K562 (cell line): ENCODE measurements at regions not wholly inside any gene's neighbourhood (a gene's known extent, or its start where the extent isn't known, plus 50 kb on each side); places are given as distances from the start of the nearest gene placed in this dataset.

Experiments used
- ATAC-seq: fragments of 200-7000 bp; cut with Tn5 transposase; 3 replicates; pipeline ENCODE4 v1.9.1; 2020; ENCODE audit warnings: moderate library complexity
- BruUV-seq: library from RNA; stranded (reverse); fragments of 400-500 nt; replicated peaks from 2 replicates; lab custom pipeline; 2021; lab: Mats Ljungman, UMichigan
- CTCF ChIA-PET: fragments of 300-600 bp; formaldehyde crosslinking; extraction: SDS; loops from one replicate; lab custom pipeline; 2021; ENCODE audit warnings: low intra/inter-chr PET ratio; lab: Yijun Ruan, JAX
- POLR2A ChIA-PET: fragments of 300-600, 350-650 bp; sonication (Branson Sonifier 250); formaldehyde crosslinking; extraction: SDS; loops from one replicate; lab custom pipeline; 2021; ENCODE audit warnings: antibody characterized with exemption, inconsistent platforms; lab: Yijun Ruan, JAX
- DNase-seq, 4 experiments: peaks; one replicate each; pipeline versions ENCODE4 v3.0.0 to v3.0.0-alpha.2; 2011 to 2018; ENCODE audit warnings: low spot score in 3 of 4, mixed read lengths in 3 of 4; ENCODE audit errors: extremely low read depth in 1 of 4
- FAIRE-seq: peaks from 2 replicates; lab custom pipeline; 2011; peaks lifted over from hg19 to GRCh38; lab: Jason Lieb, UNC
- H2AFZ ChIP-seq: 2 replicates; pipeline ENCODE4 v1.6.0; 2011; ENCODE audit warnings: low read depth, low read length, control low read depth, inconsistent platforms
- H3K27ac ChIP-seq: fragments of 200-600 bp; 3 replicates; pipeline ENCODE4 v1.8.0; 2011; ENCODE audit warnings: low read depth, mild to moderate bottlenecking, control low read depth, inconsistent platforms, low read length, moderate library complexity, mixed read lengths; ENCODE audit errors: extremely low read depth
- H3K27me3 ChIP-seq, 2 experiments: fragments of 300-600 bp in 1 of 2; 2 replicates in 1 of 2; 3 replicates in 1 of 2; pipeline versions ENCODE4 v1.6.0 to v1.8.0; 2011; ENCODE audit warnings: inconsistent platforms in 2 of 2, low read length in 2 of 2, mild to moderate bottlenecking in 1 of 2, mixed read lengths in 1 of 2, moderate library complexity in 1 of 2; ENCODE audit not compliant: control insufficient read depth in 2 of 2, insufficient read depth in 2 of 2
- H3K36me3 ChIP-seq: fragments of 300-600 bp; 3 replicates; pipeline ENCODE4 v1.8.0; 2011; ENCODE audit warnings: mild to moderate bottlenecking, low read length, inconsistent platforms; ENCODE audit not compliant: control insufficient read depth, insufficient read depth
- H3K4me1 ChIP-seq, 2 experiments: fragments of 200-600 bp in 1 of 2; replicated peaks in 1 of 2; 2 replicates in 1 of 2; 3 replicates in 1 of 2; pipeline versions ENCODE4 v1.5.1 to v1.8.0; 2011; ENCODE audit warnings: inconsistent platforms in 2 of 2, low read length in 2 of 2, mild to moderate bottlenecking in 1 of 2, mixed read lengths in 1 of 2, moderate library complexity in 1 of 2; ENCODE audit not compliant: control insufficient read depth in 2 of 2, insufficient read depth in 2 of 2
- H3K4me2 ChIP-seq: 2 replicates; pipeline ENCODE4 v1.6.1; 2011; ENCODE audit warnings: low read length, control low read depth, inconsistent platforms, mixed read lengths; ENCODE audit not compliant: insufficient read depth
- H3K4me3 ChIP-seq: fragments of 200-600 bp; sonication (generic), shearing (Covaris generic); 2 replicates; pipeline ENCODE4 v1.5.1; 2016; ENCODE audit warnings: control low read depth, inconsistent platforms
- H3K79me2 ChIP-seq: fragments of 200-600 bp; 3 replicates; pipeline ENCODE4 v1.8.0; 2011; ENCODE audit warnings: low read length, inconsistent platforms; ENCODE audit not compliant: control insufficient read depth, insufficient read depth
- H3K9ac ChIP-seq, 2 experiments: 2 replicates each; pipeline versions ENCODE4 v1.6.0 to v1.6.1; 2011; ENCODE audit warnings: low read depth in 2 of 2, low read length in 2 of 2, control low read depth in 1 of 2, inconsistent platforms in 1 of 2, mild to moderate bottlenecking in 1 of 2, mixed read lengths in 1 of 2; ENCODE audit not compliant: insufficient read depth in 1 of 2
- H3K9me1 ChIP-seq: one replicate; pipeline ENCODE4 v1.6.0; 2011; ENCODE audit warnings: inconsistent platforms, mild to moderate bottlenecking, low read length, moderate library complexity; ENCODE audit not compliant: control insufficient read depth, insufficient read depth
- H3K9me3 ChIP-seq: replicated peaks from 2 replicates; pipeline ENCODE4 v1.5.1; 2011; ENCODE audit warnings: low read depth, low read length, inconsistent platforms; ENCODE audit not compliant: control insufficient read depth, insufficient read depth
- H4K20me1 ChIP-seq: replicated peaks from 2 replicates; pipeline ENCODE4 v1.6.1; 2011; ENCODE audit warnings: low read length, inconsistent platforms, mixed read lengths; ENCODE audit not compliant: control insufficient read depth, insufficient read depth
- ADNP ChIP-seq: fragments of 200-800 bp; sonication (Bioruptor generic); IDR thresholded peaks from 2 replicates; pipeline ENCODE4 v1.6.1; 2016; ENCODE audit warnings: missing genetic modification characterization, missing compliant biosample characterization
- ARID1B ChIP-seq: fragments of 450-650 bp; IDR thresholded peaks from 2 replicates; pipeline ENCODE4 v1.6.1; 2016; ENCODE audit warnings: antibody characterized with exemption, mild to moderate bottlenecking, inconsistent platforms
- DPF2 ChIP-seq: fragments of 450-650 bp; IDR thresholded peaks from 2 replicates; pipeline ENCODE4 v1.6.1; 2016
- EHMT2 ChIP-seq: fragments of 450-650 bp; IDR thresholded peaks from 2 replicates; pipeline ENCODE4 v1.6.1; 2018; ENCODE audit warnings: antibody characterized with exemption
- MAFK ChIP-seq: IDR thresholded peaks from 2 replicates; pipeline ENCODE4 v1.6.1; 2011; ENCODE audit warnings: low read length, improper control_type of control experiment
- MCM2 ChIP-seq: fragments of 450-650 bp; IDR thresholded peaks from 2 replicates; pipeline ENCODE4 v1.6.1; 2017; ENCODE audit warnings: low read depth, mild to moderate bottlenecking
- POLR2G ChIP-seq: fragments of 200-400 bp; formaldehyde crosslinking; IDR thresholded peaks from 2 replicates; pipeline ENCODE4 v1.6.1; 2017; ENCODE audit warnings: low read depth, mild to moderate bottlenecking, antibody characterized with exemption, low read length, moderate library complexity
- RHOXF2B ChIP-seq: fragments of 250-450 bp; sonication (Bioruptor Pico); conservative IDR thresholded peaks from 2 replicates; pipeline ENCODE4 v1.5.1; 2021
- SMAD2 ChIP-seq: fragments of 150-350 bp; IDR thresholded peaks from 2 replicates; pipeline ENCODE4 v1.6.1; 2014; ENCODE audit warnings: low read depth, mild to moderate bottlenecking, low read length
- TEAD4 ChIP-seq, 2 experiments: sonication (generic) in 1 of 2; formaldehyde crosslinking in 1 of 2; IDR thresholded peaks; 2 replicates each; pipeline versions ENCODE4 v1.6.1 to v1.8.0; 2012 to 2022; ENCODE audit warnings: borderline replicate concordance in 1 of 2, inconsistent platforms in 1 of 2, low read length in 1 of 2, mild to moderate bottlenecking in 1 of 2, missing genetic modification reagents in 1 of 2
- U2AF2 ChIP-seq: fragments of 200-400 bp; formaldehyde crosslinking; optimal IDR thresholded peaks from 2 replicates; pipeline ENCODE3; 2017; ENCODE audit warnings: low read depth, mild to moderate bottlenecking, low read length
- ZNF184 ChIP-seq: sonication (generic); formaldehyde crosslinking; IDR thresholded peaks from 2 replicates; pipeline ENCODE4 v1.5.0; 2020; ENCODE audit warnings: missing genetic modification reagents
- ZNF408 ChIP-seq: fragments of 250-450 bp; sonication (Bioruptor Pico); IDR thresholded peaks from 2 replicates; pipeline ENCODE4 v1.4.0; 2020; ENCODE audit warnings: low read depth, mild to moderate bottlenecking, moderate library complexity
- WGBS: fragments of 100-300 bp; shearing (Covaris generic); methylation state at CpG from one replicate; pipeline ENCODE4 v1.1.6; 2016; ENCODE audit warnings: low coverage, mixed read lengths; ENCODE audit not compliant: insufficient coverage; ENCODE audit errors: missing lambda C conversion rate; 5-methylcytosine and 5-hydroxymethylcytosine counted together
- in situ Hi-C: fragments of 300-500 bp; cut with MboI; formaldehyde crosslinking; loops from 4 replicates; pipeline ENCODE4 v1.15.0; 2018; ENCODE audit warnings: inconsistent platforms, mixed read lengths
- intact Hi-C: fragments of 100-400 bp; cut with micrococcal nuclease; formaldehyde crosslinking; loops from 2 replicates; pipeline ENCODE4 v1.14.2; 2022
- TF ChIP-seq, protein P1 (sequence below): fragments of 250-450 bp; sonication (Bioruptor Pico); IDR thresholded peaks from 2 replicates; pipeline ENCODE4 v1.5.1; 2021; ENCODE audit warnings: mild to moderate bottlenecking
- TF ChIP-seq, protein P2 (sequence below): IDR thresholded peaks from 2 replicates; pipeline ENCODE4 v1.6.1; 2011; ENCODE audit warnings: borderline replicate concordance, low read depth, mild to moderate bottlenecking, moderate library complexity, low read length; ENCODE audit not compliant: insufficient read depth, poor library complexity, severe bottlenecking
- TF ChIP-seq, protein P3 (sequence below): fragments of 450-650 bp; formaldehyde crosslinking; IDR thresholded peaks from 2 replicates; pipeline ENCODE4 v1.4.0; 2020; ENCODE audit warnings: mild to moderate bottlenecking, moderate library complexity

DNA sequence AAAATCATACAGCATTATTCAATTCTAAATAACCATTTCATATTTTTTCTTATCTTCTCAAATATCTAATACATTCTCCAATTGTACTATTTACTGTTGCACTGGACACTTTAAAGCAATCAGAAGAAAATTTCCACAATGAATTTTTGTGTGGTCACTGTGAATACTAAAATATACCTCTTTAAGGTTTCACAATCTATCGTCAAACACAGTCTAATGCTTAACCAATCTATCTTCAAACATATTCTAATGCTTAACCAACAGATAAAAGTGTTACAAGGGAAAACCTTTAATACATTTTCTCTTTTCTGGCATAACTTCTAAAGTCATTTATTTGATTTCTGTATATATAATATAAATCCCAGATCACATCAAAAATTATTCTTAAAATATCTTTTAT, 2035.5 kb upstream of the CDH6 start:
- no TSS peak for BruUV-seq

More for the DNA sequence above, 2035.5 kb upstream of the CDH6 start:
- H3K4me1 ChIP-seq: no peaks in the 10 kb centered on the region
- no peak for DNase-seq
- H3K9me3 ChIP-seq: no peaks in the 10 kb centered on the region
- no peak overlapping the region for H3K4me3 ChIP-seq
- no peak overlapping the region for H3K27ac ChIP-seq
- H3K9me1 ChIP-seq: no peaks in the 10 kb centered on the region
- H3K79me2 ChIP-seq: no peaks in the 10 kb centered on the region
- no peak for FAIRE-seq
- TF ChIP-seq TEAD4 (IDR thresholded peaks at IDR 0.05; ENCODE audit: low read length): no peak
- TF ChIP-seq TEAD4 (CRISPR knock-in tag; IDR thresholded peaks at IDR 0.05; ENCODE audit: borderline replicate concordance): no peak
- TF ChIP-seq, protein P1, sequence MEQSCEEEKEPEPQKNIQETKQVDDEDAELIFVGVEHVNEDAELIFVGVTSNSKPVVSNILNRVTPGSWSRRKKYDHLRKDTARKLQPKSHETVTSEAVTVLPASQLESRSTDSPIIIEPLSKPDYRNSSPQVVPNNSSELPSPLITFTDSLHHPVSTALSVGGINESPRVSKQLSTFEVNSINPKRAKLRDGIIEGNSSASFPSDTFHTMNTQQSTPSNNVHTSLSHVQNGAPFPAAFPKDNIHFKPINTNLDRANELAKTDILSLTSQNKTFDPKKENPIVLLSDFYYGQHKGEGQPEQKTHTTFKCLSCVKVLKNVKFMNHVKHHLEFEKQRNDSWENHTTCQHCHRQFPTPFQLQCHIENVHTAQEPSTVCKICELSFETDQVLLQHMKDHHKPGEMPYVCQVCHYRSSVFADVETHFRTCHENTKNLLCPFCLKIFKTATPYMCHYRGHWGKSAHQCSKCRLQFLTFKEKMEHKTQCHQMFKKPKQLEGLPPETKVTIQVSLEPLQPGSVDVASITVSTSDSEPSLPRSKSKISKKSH (CRISPR knock-in tag): no peak
- TF ChIP-seq U2AF2: no peak
- TF ChIP-seq, protein P2, sequence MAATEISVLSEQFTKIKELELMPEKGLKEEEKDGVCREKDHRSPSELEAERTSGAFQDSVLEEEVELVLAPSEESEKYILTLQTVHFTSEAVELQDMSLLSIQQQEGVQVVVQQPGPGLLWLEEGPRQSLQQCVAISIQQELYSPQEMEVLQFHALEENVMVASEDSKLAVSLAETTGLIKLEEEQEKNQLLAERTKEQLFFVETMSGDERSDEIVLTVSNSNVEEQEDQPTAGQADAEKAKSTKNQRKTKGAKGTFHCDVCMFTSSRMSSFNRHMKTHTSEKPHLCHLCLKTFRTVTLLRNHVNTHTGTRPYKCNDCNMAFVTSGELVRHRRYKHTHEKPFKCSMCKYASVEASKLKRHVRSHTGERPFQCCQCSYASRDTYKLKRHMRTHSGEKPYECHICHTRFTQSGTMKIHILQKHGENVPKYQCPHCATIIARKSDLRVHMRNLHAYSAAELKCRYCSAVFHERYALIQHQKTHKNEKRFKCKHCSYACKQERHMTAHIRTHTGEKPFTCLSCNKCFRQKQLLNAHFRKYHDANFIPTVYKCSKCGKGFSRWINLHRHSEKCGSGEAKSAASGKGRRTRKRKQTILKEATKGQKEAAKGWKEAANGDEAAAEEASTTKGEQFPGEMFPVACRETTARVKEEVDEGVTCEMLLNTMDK: no peak
- TF ChIP-seq ZNF408 (CRISPR knock-in tag): no peak
- TF ChIP-seq POLR2G: no peak
- no peak for TF ChIP-seq MAFK
- TF ChIP-seq ZNF184 (CRISPR knock-in tag): no peak
- no peak for TF ChIP-seq DPF2
- TF ChIP-seq, protein P3, sequence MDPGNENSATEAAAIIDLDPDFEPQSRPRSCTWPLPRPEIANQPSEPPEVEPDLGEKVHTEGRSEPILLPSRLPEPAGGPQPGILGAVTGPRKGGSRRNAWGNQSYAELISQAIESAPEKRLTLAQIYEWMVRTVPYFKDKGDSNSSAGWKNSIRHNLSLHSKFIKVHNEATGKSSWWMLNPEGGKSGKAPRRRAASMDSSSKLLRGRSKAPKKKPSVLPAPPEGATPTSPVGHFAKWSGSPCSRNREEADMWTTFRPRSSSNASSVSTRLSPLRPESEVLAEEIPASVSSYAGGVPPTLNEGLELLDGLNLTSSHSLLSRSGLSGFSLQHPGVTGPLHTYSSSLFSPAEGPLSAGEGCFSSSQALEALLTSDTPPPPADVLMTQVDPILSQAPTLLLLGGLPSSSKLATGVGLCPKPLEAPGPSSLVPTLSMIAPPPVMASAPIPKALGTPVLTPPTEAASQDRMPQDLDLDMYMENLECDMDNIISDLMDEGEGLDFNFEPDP (CRISPR knock-in tag): no peak
- no peak for TF ChIP-seq SMAD2
- TF ChIP-seq EHMT2: no peak
- no peak for TF ChIP-seq ADNP (tag)
- no peak for TF ChIP-seq ARID1B
- TF ChIP-seq RHOXF2B (CRISPR knock-in tag): no peak
- no peak for TF ChIP-seq MCM2
- H3K27me3 ChIP-seq: no peaks in the 10 kb centered on the region
- ChIA-PET CTCF (no interaction called here), POLR2A (no interaction called here)
- H3K4me2 ChIP-seq: no peak overlapping the region
- WGBS: 14% methylated on average over 1 of the region's 1 CpG
- no peak overlapping the region for H3K9ac ChIP-seq
- intact Hi-C loops: no loop called here
- no peak overlapping the region for H2AFZ ChIP-seq
- in situ Hi-C loops: no loop called here
- no peaks in the 10 kb centered on the region for H4K20me1 ChIP-seq
- no peaks in the 10 kb centered on the region for H3K36me3 ChIP-seq
- ATAC-seq: no peak
